HCT116 (cell line): ENCODE measurements at regions not wholly inside any gene's neighbourhood (a gene's known extent, or its start where the extent isn't known, plus 50 kb on each side); places are given as distances from the start of the nearest gene placed in this dataset.

Source experiments
- ATAC-seq: fragments of 200-7000 bp; cut with Tn5 transposase; 2 replicates; pipeline ENCODE4 v1.9.1; 2020; ENCODE audit warnings: mild to moderate bottlenecking, moderate library complexity
- BruUV-seq: library from RNA; stranded (reverse); fragments of 400-500 nt; replicated peaks from 2 replicates; lab custom pipeline; 2021; lab: Mats Ljungman, UMichigan
- CTCF ChIA-PET: fragments of 300-600 bp; sonication (Branson Sonifier 250); formaldehyde crosslinking; loops from one replicate; lab custom pipeline; 2021; ENCODE audit warnings: antibody characterized with exemption; lab: Charles Lee
- POLR2A ChIA-PET: fragments of 300-600, 350-600 bp; sonication (Branson Sonifier 250); formaldehyde crosslinking; loops from one replicate; lab custom pipeline; 2021; ENCODE audit warnings: antibody characterized with exemption; lab: Charles Lee
- RAD21 ChIA-PET, 2 experiments: fragments of 300-600 bp; sonication (Branson Sonifier 250); formaldehyde crosslinking; loops; one replicate each; lab custom pipeline; 2023; ENCODE audit warnings: low total read pairs in 2 of 2; ENCODE audit not compliant: uncharacterized antibody in 2 of 2, unreplicated experiment in 2 of 2, low non-redundant PET in 1 of 2; lab: Charles Lee
- DNase-seq: peaks from one replicate; pipeline ENCODE4 v3.0.0-alpha.2; 2010; ENCODE audit warnings: low read depth, low spot score
- H2AFZ ChIP-seq: fragments of 200-600 bp; shearing (Covaris generic), sonication (generic); 2 replicates; pipeline ENCODE4 v1.6.1; 2017; ENCODE audit warnings: low read depth, mixed run types, mixed read lengths, antibody characterized with exemption, low read length; ENCODE audit not compliant: poor library complexity, severe bottlenecking
- H3K27ac ChIP-seq: 2 replicates; pipeline ENCODE4 v1.5.1; 2012; ENCODE audit warnings: low read depth, low read length
- H3K27me3 ChIP-seq: fragments of 200-600 bp; sonication (generic); 2 replicates; pipeline ENCODE4 v1.6.1; 2016; ENCODE audit warnings: mixed run types, low read length, mixed read lengths; ENCODE audit not compliant: insufficient read depth
- H3K36me3 ChIP-seq, 2 experiments: fragments of 200-500 bp in 1 of 2; fragments of 200-600 bp in 1 of 2; sonication (Bioruptor generic) in 1 of 2; sonication (generic) in 1 of 2; 2 replicates each; pipeline versions ENCODE4 v1.5.1 to v1.6.1; 2014 to 2016; ENCODE audit warnings: low read length in 2 of 2, inconsistent platforms in 1 of 2, mixed read lengths in 1 of 2, mixed run types in 1 of 2; ENCODE audit not compliant: insufficient read depth in 2 of 2, control insufficient read depth in 1 of 2
- H3K4me1 ChIP-seq, 2 experiments: fragments of 200-600 bp in 1 of 2; sonication (generic) in 1 of 2; 2 replicates each; pipeline versions ENCODE4 v1.5.1 to v1.6.1; 2012 to 2017; ENCODE audit warnings: low read length in 2 of 2, inconsistent platforms in 1 of 2, mild to moderate bottlenecking in 1 of 2, mixed read lengths in 1 of 2, mixed run types in 1 of 2, moderate library complexity in 1 of 2; ENCODE audit not compliant: insufficient read depth in 2 of 2, control insufficient read depth in 1 of 2
- H3K4me2 ChIP-seq: fragments of 200-600 bp; sonication (generic); 2 replicates; pipeline ENCODE4 v1.6.1; 2017; ENCODE audit warnings: mixed run types, low read length, mixed read lengths
- H3K4me3 ChIP-seq, 2 experiments: fragments of 200-600 bp in 1 of 2; sonication (generic) in 1 of 2; replicated peaks in 1 of 2; 2 replicates each; pipeline ENCODE4 v1.5.1; 2011 to 2016; ENCODE audit warnings: low read length in 2 of 2, control low read depth in 1 of 2, low read depth in 1 of 2, mild to moderate bottlenecking in 1 of 2, mixed read lengths in 1 of 2, mixed run types in 1 of 2
- H3K79me2 ChIP-seq: fragments of 200-600 bp; sonication (generic); 2 replicates; pipeline ENCODE4 v1.6.1; 2017; ENCODE audit warnings: mild to moderate bottlenecking, mixed run types, low read length, moderate library complexity, mixed read lengths; ENCODE audit not compliant: insufficient read depth
- H3K9ac ChIP-seq: fragments of 200-600 bp; sonication (generic); 2 replicates; pipeline ENCODE4 v1.6.1; 2016; ENCODE audit warnings: low read length, mixed read lengths
- H3K9me2 ChIP-seq: fragments of 200-600 bp; sonication (generic), shearing (Covaris generic); 2 replicates; pipeline ENCODE4 v1.6.1; 2017; ENCODE audit warnings: mixed run types, mild to moderate bottlenecking, moderate library complexity; ENCODE audit not compliant: insufficient read depth
- H3K9me3 ChIP-seq, 2 experiments: fragments of 200-500 bp in 1 of 2; fragments of 200-600 bp in 1 of 2; sonication (Bioruptor generic) in 1 of 2; sonication (generic) in 1 of 2; 2 replicates each; pipeline ENCODE4 v1.6.1; 2014 to 2017; ENCODE audit warnings: low read length in 2 of 2, mixed read lengths in 2 of 2, inconsistent platforms in 1 of 2, low read depth in 1 of 2, mild to moderate bottlenecking in 1 of 2, mixed run types in 1 of 2, moderate library complexity in 1 of 2; ENCODE audit not compliant: control insufficient read depth in 1 of 2, insufficient read depth in 1 of 2
- H4K20me1 ChIP-seq: fragments of 200-600 bp; sonication (generic), shearing (Covaris generic); 2 replicates; pipeline ENCODE4 v1.6.1; 2017; ENCODE audit warnings: mixed run types, mild to moderate bottlenecking, moderate library complexity; ENCODE audit not compliant: insufficient read depth
- CEBPB ChIP-seq: IDR thresholded peaks from 2 replicates; pipeline ENCODE4 v1.6.1; 2012; ENCODE audit warnings: low read depth
- CTCF ChIP-seq, 3 experiments: fragments of 200-600 bp in 1 of 3; sonication (generic) in 1 of 3; IDR thresholded peaks in 2 of 3; conservative IDR thresholded peaks in 1 of 3; 2 replicates each; pipeline ENCODE4 v1.5.1; 2012 to 2017; ENCODE audit warnings: low read depth in 2 of 3, low read length in 2 of 3, antibody characterized with exemption in 1 of 3, borderline replicate concordance in 1 of 3, control low read depth in 1 of 3, mild to moderate bottlenecking in 1 of 3, mixed read lengths in 1 of 3, mixed run types in 1 of 3, moderate library complexity in 1 of 3; ENCODE audit not compliant: insufficient read depth in 1 of 3
- EGR1 ChIP-seq: IDR thresholded peaks from 2 replicates; pipeline ENCODE4 v1.6.1; 2012; ENCODE audit warnings: low read depth
- EZH2 ChIP-seq: fragments of 200-600 bp; sonication (generic); IDR thresholded peaks from 2 replicates; pipeline ENCODE4 v1.6.1; 2017; ENCODE audit warnings: antibody characterized with exemption, mixed run types
- FOSL1 ChIP-seq: IDR thresholded peaks from 2 replicates; pipeline ENCODE4 v1.6.1; 2012; ENCODE audit warnings: low read depth
- POLR2A ChIP-seq: IDR thresholded peaks from 2 replicates; pipeline ENCODE4 v1.7.0; 2011; ENCODE audit warnings: borderline replicate concordance; ENCODE audit not compliant: insufficient read depth, insufficient read length; ENCODE audit errors: extremely low read depth
- POLR2AphosphoS5 ChIP-seq: IDR thresholded peaks from 2 replicates; pipeline ENCODE4 v1.6.1; 2011; ENCODE audit warnings: mild to moderate bottlenecking, low read depth, low read length, moderate library complexity
- REST ChIP-seq: IDR thresholded peaks from 2 replicates; pipeline ENCODE4 v1.6.1; 2012; ENCODE audit warnings: low read depth
- SIN3A ChIP-seq: IDR thresholded peaks from 2 replicates; pipeline ENCODE4 v1.6.1; 2012; ENCODE audit warnings: low read depth
- SP1 ChIP-seq: IDR thresholded peaks from 2 replicates; pipeline ENCODE4 v1.6.1; 2012; ENCODE audit warnings: low read depth
- ZBTB33 ChIP-seq: IDR thresholded peaks from 2 replicates; pipeline ENCODE4 v1.6.1; 2011; ENCODE audit warnings: mild to moderate bottlenecking, low read length, moderate library complexity; ENCODE audit not compliant: insufficient replicate concordance; ENCODE audit errors: extremely low read depth
- ZNF274 ChIP-seq: fragments of 200-500 bp; sonication (Bioruptor generic); IDR thresholded peaks from 2 replicates; pipeline ENCODE4 v1.6.1; 2014; ENCODE audit warnings: mild to moderate bottlenecking, low read depth, low read length, inconsistent platforms
- intact Hi-C: fragments of 100-400 bp; cut with micrococcal nuclease; formaldehyde crosslinking; loops from 2 replicates; pipeline ENCODE4 v1.10.0; 2022

DNA sequence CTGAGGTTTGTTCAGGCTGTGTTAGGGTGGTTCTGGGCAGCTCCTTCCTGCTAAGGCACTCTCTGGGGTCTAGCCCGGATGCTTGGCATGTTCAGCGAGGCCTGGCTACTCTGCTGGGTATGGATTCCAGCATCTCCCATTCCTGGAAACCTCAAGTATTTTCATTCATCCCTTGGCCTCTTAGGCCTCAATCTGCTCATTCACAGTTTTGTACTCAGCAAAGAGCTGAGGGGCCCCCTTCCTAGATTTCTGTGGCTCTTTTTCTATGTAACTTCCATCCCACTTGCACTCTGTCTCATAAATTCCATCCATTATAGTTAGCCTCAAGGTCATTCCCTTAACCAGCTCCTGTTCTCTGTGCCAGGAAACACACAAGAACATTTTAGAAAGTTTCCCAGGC lies 798.8 kb upstream of the HS6ST1 start (continued):
- no peak for TF ChIP-seq SP1
- TF ChIP-seq, all 23 proteins: peak for 0

DNA sequence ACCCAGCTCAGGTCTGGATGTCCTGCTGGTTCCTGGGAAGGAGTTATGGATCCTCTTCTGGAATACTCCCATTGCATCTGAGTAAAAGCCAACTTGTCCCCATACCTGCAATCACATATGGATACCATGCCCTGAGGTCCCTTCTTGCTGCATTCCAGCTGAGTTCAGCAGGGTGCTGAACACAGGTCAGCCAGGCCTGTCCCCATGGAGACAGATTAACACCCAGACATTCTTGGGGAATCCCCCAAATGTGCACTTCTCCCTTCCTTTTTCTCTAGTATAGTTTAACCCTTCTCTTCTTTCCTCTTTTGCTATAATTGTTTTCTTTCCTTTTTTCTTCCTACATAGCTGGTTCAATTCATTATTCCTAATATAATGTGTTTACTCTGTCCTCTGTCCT lies 799.6 kb upstream of the HS6ST1 start:
- ATAC-seq, result no peak
- RAD21 ChIA-PET, result no interaction called here

More for the DNA sequence above, 799.6 kb upstream of the HS6ST1 start:
- CTCF ChIA-PET, result no interaction called here
- Histone ChIP-seq H3K9ac (no peak overlapping the region), H3K27me3 (peaks cover 9% of the 10 kb centered on the region), H3K27ac (no peak overlapping the region), H3K36me3 (no peaks in the 10 kb centered on the region), H3K4me1 (no peaks in the 10 kb centered on the region), H3K9me3 (no peaks in the 10 kb centered on the region), H2AFZ (no peak overlapping the region), H3K79me2 (no peaks in the 10 kb centered on the region), H4K20me1 (no peaks in the 10 kb centered on the region), H3K4me3 (no peak overlapping the region), H3K4me2 (no peak overlapping the region), H3K9me2 (no peaks in the 10 kb centered on the region)
- POLR2A ChIA-PET, result no interaction called here
- no peak for DNase-seq
- TF ChIP-seq ZNF274, result no peak
- TF ChIP-seq POLR2A, result no peak
- TF ChIP-seq REST, result no peak
- TF ChIP-seq CEBPB, result no peak
- no peak for TF ChIP-seq ZBTB33
- TF ChIP-seq SIN3A, result no peak
- no peak for TF ChIP-seq POLR2AphosphoS5
- no peak for TF ChIP-seq SP1
- TF ChIP-seq EZH2, result no peak
- no peak for TF ChIP-seq FOSL1
- TF ChIP-seq CTCF (IDR thresholded peaks at IDR 0.05 in 2 of 3, conservative IDR thresholded peaks at IDR 0.05 in 1 of 3; ENCODE audit: borderline replicate concordance in 1 of 3, insufficient read depth in 1 of 3, low read depth in 2 of 3, low read length in 2 of 3), result no peak
- no peak for TF ChIP-seq EGR1
- intact Hi-C loops, result no loop called here
- no TSS peak for BruUV-seq
